Peyer's patch (tissue), 4 donors: ENCODE measurements at regions not wholly inside any gene's neighbourhood (a gene's known extent, or its start where the extent isn't known, plus 50 kb on each side); places are given as distances from the start of the nearest gene placed in this dataset.

Experiments used
- POLR2A ChIP-seq, 2 donors: fragments of 450-650 bp; IDR thresholded peaks; one replicate each; pipeline ENCODE4 v1.5.1; 2017; ENCODE audit warnings: antibody characterized with exemption in 2 of 2, mild to moderate bottlenecking in 2 of 2, moderate library complexity in 2 of 2
- TF ChIP-seq, protein P1 (sequence below), 6 experiments: fragments of 450-650 bp in 4 of 6; fragments of 200-600 bp in 2 of 6; sonication (generic) in 1 of 6; IDR thresholded peaks; one replicate each; pipeline ENCODE4 v1.5.1; 2017 to 2019; ENCODE audit warnings: antibody characterized with exemption in 6 of 6, mild to moderate bottlenecking in 3 of 6, moderate library complexity in 1 of 6

DNA sequence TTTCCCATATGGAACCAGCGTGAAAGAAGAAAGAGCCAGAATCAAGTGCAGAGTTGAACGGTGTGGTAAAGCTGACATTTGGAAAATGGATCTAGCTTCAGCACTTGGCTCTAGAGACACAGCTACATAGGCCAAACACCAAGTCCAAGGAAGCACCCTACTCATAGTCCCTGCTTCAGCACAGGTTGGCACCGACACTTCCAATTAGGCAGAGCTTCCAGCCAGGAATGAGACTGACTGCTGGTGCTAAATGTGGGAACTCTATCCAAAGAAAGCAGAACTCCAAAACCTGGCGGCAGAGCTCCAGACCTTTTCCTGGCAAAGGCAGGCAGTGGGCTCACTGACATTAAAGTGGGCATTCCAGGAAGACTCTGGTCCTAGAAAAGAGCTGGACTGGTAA lies 125.4 kb upstream of the CTNNA2 start:
- TF ChIP-seq, protein P1, sequence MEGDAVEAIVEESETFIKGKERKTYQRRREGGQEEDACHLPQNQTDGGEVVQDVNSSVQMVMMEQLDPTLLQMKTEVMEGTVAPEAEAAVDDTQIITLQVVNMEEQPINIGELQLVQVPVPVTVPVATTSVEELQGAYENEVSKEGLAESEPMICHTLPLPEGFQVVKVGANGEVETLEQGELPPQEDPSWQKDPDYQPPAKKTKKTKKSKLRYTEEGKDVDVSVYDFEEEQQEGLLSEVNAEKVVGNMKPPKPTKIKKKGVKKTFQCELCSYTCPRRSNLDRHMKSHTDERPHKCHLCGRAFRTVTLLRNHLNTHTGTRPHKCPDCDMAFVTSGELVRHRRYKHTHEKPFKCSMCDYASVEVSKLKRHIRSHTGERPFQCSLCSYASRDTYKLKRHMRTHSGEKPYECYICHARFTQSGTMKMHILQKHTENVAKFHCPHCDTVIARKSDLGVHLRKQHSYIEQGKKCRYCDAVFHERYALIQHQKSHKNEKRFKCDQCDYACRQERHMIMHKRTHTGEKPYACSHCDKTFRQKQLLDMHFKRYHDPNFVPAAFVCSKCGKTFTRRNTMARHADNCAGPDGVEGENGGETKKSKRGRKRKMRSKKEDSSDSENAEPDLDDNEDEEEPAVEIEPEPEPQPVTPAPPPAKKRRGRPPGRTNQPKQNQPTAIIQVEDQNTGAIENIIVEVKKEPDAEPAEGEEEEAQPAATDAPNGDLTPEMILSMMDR (IDR thresholded peaks at IDR 0.05) = no peak
- TF ChIP-seq POLR2A (IDR thresholded peaks at IDR 0.05) = no peak
